H1 (cell line): ENCODE measurements at regions not wholly inside any gene's neighbourhood (a gene's known extent, or its start where the extent isn't known, plus 50 kb on each side); places are given as distances from the start of the nearest gene placed in this dataset.
A peak's percentile ranks its signal among the peaks of the same experiment; 100 is the strongest.

Experiments used
- CTCF ChIA-PET: fragments of 300-600 bp; sonication (Branson Sonifier 250); formaldehyde crosslinking; loops from one replicate; lab custom pipeline; 2021; ENCODE audit not compliant: partially characterized antibody; lab: Charles Lee
- POLR2A ChIA-PET: fragments of 300-600 bp; sonication (Branson Sonifier 250); formaldehyde crosslinking; loops from one replicate; lab custom pipeline; 2021; ENCODE audit warnings: inconsistent platforms; ENCODE audit not compliant: partially characterized antibody; lab: Charles Lee
- DNase-seq, 2 experiments: peaks; one replicate each; pipeline versions ENCODE4 v3.0.0 to v3.0.0-alpha.2; 2010 to 2022; ENCODE audit warnings: low spot score in 2 of 2, low read depth in 1 of 2, mixed read lengths in 1 of 2
- FAIRE-seq: peaks from 2 replicates; lab custom pipeline; 2011; peaks lifted over from hg19 to GRCh38; lab: Jason Lieb, UNC
- H2AFZ ChIP-seq: 2 replicates; pipeline ENCODE4 v1.8.1; 2012; ENCODE audit warnings: low read length, inconsistent platforms
- H2AK5ac ChIP-seq: 2 replicates; pipeline ENCODE4 v1.6.1; 2013; ENCODE audit warnings: low read depth, low read length
- H2BK120ac ChIP-seq: replicated peaks from 2 replicates; pipeline ENCODE3; 2013; ENCODE audit warnings: low read depth, low read length, inconsistent platforms
- H2BK12ac ChIP-seq: 2 replicates; pipeline ENCODE4 v1.6.1; 2013; ENCODE audit warnings: low read depth, low read length
- H2BK15ac ChIP-seq: 2 replicates; pipeline ENCODE4 v1.6.1; 2013; ENCODE audit warnings: low read length
- H2BK20ac ChIP-seq: 2 replicates; pipeline ENCODE4 v1.6.1; 2013; ENCODE audit warnings: low read length
- H2BK5ac ChIP-seq: 2 replicates; pipeline ENCODE4 v1.6.1; 2013; ENCODE audit warnings: low read depth, low read length
- H3K14ac ChIP-seq: 2 replicates; pipeline ENCODE4 v1.6.1; 2013; ENCODE audit warnings: inconsistent platforms; ENCODE audit not compliant: insufficient read length
- H3K18ac ChIP-seq: 2 replicates; pipeline ENCODE4 v1.6.1; 2013; ENCODE audit warnings: low read length; ENCODE audit errors: extremely low read depth
- H3K23ac ChIP-seq: 2 replicates; pipeline ENCODE4 v1.6.1; 2013; ENCODE audit warnings: inconsistent platforms; ENCODE audit not compliant: insufficient read length
- H3K23me2 ChIP-seq: 2 replicates; pipeline ENCODE4 v1.6.1; 2013; ENCODE audit warnings: low read depth, low read length
- H3K27ac ChIP-seq: 2 replicates; pipeline ENCODE4 v1.6.1; 2011; ENCODE audit warnings: low read depth, low read length, inconsistent platforms
- H3K27me3 ChIP-seq, 4 experiments: replicated peaks in 1 of 4; 1 replicate in 1 of 4; 2 replicates in 3 of 4; pipeline versions ENCODE4 v1.6.1 to v1.8.1; 2011 to 2013; ENCODE audit warnings: low read length in 3 of 4, mild to moderate bottlenecking in 3 of 4, inconsistent platforms in 2 of 4, mixed read lengths in 2 of 4, moderate library complexity in 1 of 4; ENCODE audit not compliant: control insufficient read depth in 3 of 4, insufficient read depth in 3 of 4; ENCODE audit errors: extremely low read depth in 1 of 4
- H3K36me3 ChIP-seq, 4 experiments: 2 replicates each; pipeline versions ENCODE4 v1.6.1 to v1.8.1; 2011 to 2013; ENCODE audit warnings: mild to moderate bottlenecking in 4 of 4, low read length in 3 of 4, moderate library complexity in 2 of 4, control low read depth in 1 of 4, inconsistent platforms in 1 of 4; ENCODE audit not compliant: insufficient read depth in 4 of 4, control insufficient read depth in 2 of 4
- H3K4ac ChIP-seq: replicated peaks from 2 replicates; pipeline ENCODE3; 2013; ENCODE audit warnings: low read length, low read depth, mixed read lengths, inconsistent platforms; ENCODE audit not compliant: insufficient read length
- H3K4me1 ChIP-seq, 4 experiments: replicated peaks in 1 of 4; 1 replicate in 1 of 4; 2 replicates in 3 of 4; pipeline versions ENCODE4 v1.6.1 to v1.8.1; 2011 to 2013; ENCODE audit warnings: low read length in 3 of 4, inconsistent platforms in 2 of 4, mixed read lengths in 1 of 4; ENCODE audit not compliant: insufficient read depth in 4 of 4, control insufficient read depth in 3 of 4
- H3K4me2 ChIP-seq, 2 experiments: 2 replicates each; pipeline versions ENCODE4 v1.6.1 to v1.8.1; 2011 to 2013; ENCODE audit warnings: low read depth in 2 of 2, low read length in 2 of 2, control low read depth in 1 of 2, inconsistent platforms in 1 of 2, mild to moderate bottlenecking in 1 of 2; ENCODE audit not compliant: insufficient read depth in 1 of 2
- H3K4me3 ChIP-seq, 4 experiments: fragments of 200-600, 300-600 bp in 1 of 4; sonication (generic), shearing (Covaris generic), sonication (Bioruptor Twin) in 1 of 4; 2 replicates each; pipeline versions ENCODE4 v1.5.1 to v1.8.1; 2011 to 2016; ENCODE audit warnings: low read length in 4 of 4, low read depth in 3 of 4, control low read depth in 2 of 4, inconsistent platforms in 2 of 4, mild to moderate bottlenecking in 2 of 4, mixed read lengths in 1 of 4, moderate library complexity in 1 of 4; ENCODE audit not compliant: insufficient read depth in 2 of 4; ENCODE audit errors: extremely low read depth in 1 of 4
- H3K56ac ChIP-seq: replicated peaks from 2 replicates; pipeline ENCODE3; 2013; ENCODE audit warnings: low read depth, mild to moderate bottlenecking, mixed read lengths, low read length, inconsistent platforms; ENCODE audit not compliant: insufficient read length
- H3K79me1 ChIP-seq: 2 replicates; pipeline ENCODE4 v1.6.1; 2013; ENCODE audit warnings: low read depth, low read length, control low read depth
- H3K79me2 ChIP-seq, 2 experiments: 2 replicates each; pipeline versions ENCODE4 v1.6.1 to v1.8.1; 2012 to 2013; ENCODE audit warnings: low read length in 2 of 2, mild to moderate bottlenecking in 2 of 2, inconsistent platforms in 1 of 2; ENCODE audit not compliant: insufficient read depth in 2 of 2, control insufficient read depth in 1 of 2
- H3K9ac ChIP-seq, 4 experiments: replicated peaks in 1 of 4; 1 replicate in 1 of 4; 2 replicates in 3 of 4; pipeline versions ENCODE4 v1.6.1 to v1.8.1; 2011 to 2013; ENCODE audit warnings: low read depth in 3 of 4, low read length in 3 of 4, control low read depth in 2 of 4, mild to moderate bottlenecking in 2 of 4, moderate library complexity in 2 of 4, inconsistent platforms in 1 of 4; ENCODE audit errors: extremely low read depth in 1 of 4
- H3K9me3 ChIP-seq, 2 experiments: 2 replicates each; pipeline versions ENCODE4 v1.6.1 to v1.8.1; 2012 to 2013; ENCODE audit warnings: mild to moderate bottlenecking in 2 of 2, moderate library complexity in 2 of 2, control low read depth in 1 of 2, inconsistent platforms in 1 of 2, low read depth in 1 of 2, low read length in 1 of 2, mixed read lengths in 1 of 2; ENCODE audit not compliant: insufficient read depth in 2 of 2
- H4K20me1 ChIP-seq, 2 experiments: replicated peaks in 1 of 2; 2 replicates each; pipeline versions ENCODE3 to v1.8.1; 2011 to 2013; ENCODE audit warnings: inconsistent platforms in 2 of 2, low read length in 2 of 2, mild to moderate bottlenecking in 1 of 2; ENCODE audit not compliant: insufficient read depth in 2 of 2, control insufficient read depth in 1 of 2
- H4K5ac ChIP-seq: 2 replicates; pipeline ENCODE4 v1.6.1; 2013; ENCODE audit warnings: low read length, low read depth, mixed read lengths, inconsistent platforms; ENCODE audit not compliant: insufficient read length
- H4K8ac ChIP-seq: 2 replicates; pipeline ENCODE4 v1.8.0; 2013; ENCODE audit warnings: mild to moderate bottlenecking, moderate library complexity, low read length, inconsistent platforms; ENCODE audit not compliant: insufficient read depth; ENCODE audit errors: extremely low read depth
- H4K91ac ChIP-seq: replicated peaks from 2 replicates; pipeline ENCODE3; 2013; ENCODE audit warnings: low read length, mixed read lengths, inconsistent platforms; ENCODE audit not compliant: insufficient read length
- CTBP2 ChIP-seq: IDR thresholded peaks from 2 replicates; pipeline ENCODE4 v1.7.0; 2011; ENCODE audit warnings: borderline replicate concordance, mild to moderate bottlenecking, moderate library complexity, mixed read lengths, low read length; ENCODE audit not compliant: insufficient read depth, insufficient read length
- RAD21 ChIP-seq, 2 experiments: IDR thresholded peaks in 1 of 2; conservative IDR thresholded peaks in 1 of 2; 2 replicates each; pipeline ENCODE4 v1.6.1; 2011; ENCODE audit warnings: low read depth in 2 of 2, low read length in 2 of 2, improper control_type of control experiment in 1 of 2, inconsistent platforms in 1 of 2, mild to moderate bottlenecking in 1 of 2, moderate library complexity in 1 of 2
- WGBS, 2 experiments: shearing (Covaris generic) in 1 of 2; methylation state at CpG; one replicate each; pipeline versions ENCODE4 v1.1.6 to v1.1.7; 2013 to 2015; ENCODE audit warnings: low lambda C conversion rate in 2 of 2, mixed read lengths in 2 of 2, inconsistent platforms in 1 of 2, low coverage in 1 of 2, missing lambda C conversion rate in 1 of 2; ENCODE audit not compliant: insufficient replicate concordance in 2 of 2, insufficient coverage in 1 of 2, insufficient read length in 1 of 2; ENCODE audit errors: extremely low coverage in 1 of 2, missing lambda C conversion rate in 1 of 2; 5-methylcytosine and 5-hydroxymethylcytosine counted together
- TF ChIP-seq, protein P1 (sequence below), 3 experiments: IDR thresholded peaks; 1 replicate in 2 of 3; 2 replicates in 1 of 3; pipeline versions ENCODE4 v1.5.1 to v1.6.1; 2011; ENCODE audit warnings: low read length in 3 of 3, mild to moderate bottlenecking in 3 of 3, inconsistent platforms in 2 of 3, low read depth in 1 of 3, moderate library complexity in 1 of 3; ENCODE audit not compliant: insufficient read depth in 1 of 3; ENCODE audit errors: control extremely low read depth in 1 of 3

DNA sequence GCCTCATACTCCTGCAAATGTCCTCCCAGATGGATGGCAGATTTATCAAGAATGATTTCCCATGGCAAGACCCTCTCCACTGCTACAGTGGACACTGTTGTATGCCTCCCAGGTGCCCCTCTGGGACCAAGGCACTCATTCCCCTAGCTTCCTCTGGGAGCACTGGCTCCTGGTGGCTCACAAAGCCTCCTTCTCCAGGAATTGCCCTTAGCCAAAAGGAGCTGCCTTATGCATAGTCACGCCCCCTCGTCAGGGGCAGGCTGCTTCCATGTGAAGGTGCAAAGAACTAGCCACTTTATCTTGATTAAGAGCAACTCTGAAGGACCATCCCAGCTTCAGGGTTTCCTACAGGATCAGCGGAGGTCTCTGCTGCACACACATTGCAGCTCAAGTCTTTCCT lies 358.1 kb downstream of the CDK5RAP2 start:
- ChIA-PET POLR2A (no interaction called here), CTCF (interaction anchor here (0.8 to 1.2 kb wide), 3 partner anchors 12 to 127 kb away, joined by 4 to 6 read pairs (median 4); no protein-coding TSS in a partner anchor)
- 70% methylated on average over 3 of the region's 3 CpGs; no CpG with 5 or more reads in 1 of the 2 experiments for WGBS, 2 experiments
- Histone ChIP-seq H3K23ac (no peak overlapping the region), H3K79me2 (no peaks in the 10 kb centered on the region), H3K4me3 (no peak overlapping the region), H4K91ac (no peak overlapping the region), H3K56ac (no peak overlapping the region), H3K4me1 (peaks cover 0 to 4% (median 1%) of the 10 kb centered on the region in 4 experiments; a peak in 3 of 7 replicates), H2BK20ac (no peak overlapping the region), H4K5ac (no peak overlapping the region), H2AK5ac (no peak overlapping the region), H4K20me1 (no peaks in the 10 kb centered on the region), H2AFZ (peak overlapping the region; percentile 89), H3K4ac (no peak overlapping the region), H3K23me2 (no peaks in the 10 kb centered on the region), H2BK15ac (no peak overlapping the region), H3K36me3 (no peaks in the 10 kb centered on the region), H3K9ac (no peak overlapping the region), H2BK5ac (no peak overlapping the region), H3K18ac (no peak overlapping the region), H2BK120ac (no peak overlapping the region), H3K79me1 (no peaks in the 10 kb centered on the region), H3K9me3 (no peaks in the 10 kb centered on the region), H3K14ac (no peak overlapping the region), H3K27me3 (no peaks in the 10 kb centered on the region), H3K27ac (no peak overlapping the region), H2BK12ac (no peak overlapping the region), H3K4me2 (no peak overlapping the region), H4K8ac (no peak overlapping the region)
- TF ChIP-seq, protein P1, sequence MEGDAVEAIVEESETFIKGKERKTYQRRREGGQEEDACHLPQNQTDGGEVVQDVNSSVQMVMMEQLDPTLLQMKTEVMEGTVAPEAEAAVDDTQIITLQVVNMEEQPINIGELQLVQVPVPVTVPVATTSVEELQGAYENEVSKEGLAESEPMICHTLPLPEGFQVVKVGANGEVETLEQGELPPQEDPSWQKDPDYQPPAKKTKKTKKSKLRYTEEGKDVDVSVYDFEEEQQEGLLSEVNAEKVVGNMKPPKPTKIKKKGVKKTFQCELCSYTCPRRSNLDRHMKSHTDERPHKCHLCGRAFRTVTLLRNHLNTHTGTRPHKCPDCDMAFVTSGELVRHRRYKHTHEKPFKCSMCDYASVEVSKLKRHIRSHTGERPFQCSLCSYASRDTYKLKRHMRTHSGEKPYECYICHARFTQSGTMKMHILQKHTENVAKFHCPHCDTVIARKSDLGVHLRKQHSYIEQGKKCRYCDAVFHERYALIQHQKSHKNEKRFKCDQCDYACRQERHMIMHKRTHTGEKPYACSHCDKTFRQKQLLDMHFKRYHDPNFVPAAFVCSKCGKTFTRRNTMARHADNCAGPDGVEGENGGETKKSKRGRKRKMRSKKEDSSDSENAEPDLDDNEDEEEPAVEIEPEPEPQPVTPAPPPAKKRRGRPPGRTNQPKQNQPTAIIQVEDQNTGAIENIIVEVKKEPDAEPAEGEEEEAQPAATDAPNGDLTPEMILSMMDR (IDR thresholded peaks at IDR 0.05; ENCODE audit: control extremely low read depth in 1 of 3, insufficient read depth in 1 of 3, low read depth in 1 of 3, low read length in 3 of 3): peak in 1 of 3 experiments; percentile 12; a peak in 1 of 4 replicates
- TF ChIP-seq RAD21 (IDR thresholded peaks at IDR 0.05 in 1 of 2, conservative IDR thresholded peaks at IDR 0.05 in 1 of 2; ENCODE audit: low read depth in 2 of 2, low read length in 2 of 2): 0 out of 4 replicates have a peak, but pooled peaks of 1 of the 2 experiments have one; percentile 10
- TF ChIP-seq CTBP2: no peak
- FAIRE-seq: no peak
- peak in 1 of 2 experiments; percentile 48 for DNase-seq
